H1 (cell line): ENCODE measurements at regions not wholly inside any gene's neighbourhood (a gene's known extent, or its start where the extent isn't known, plus 50 kb on each side); places are given as distances from the start of the nearest gene placed in this dataset.

ENCODE experiments used
- CTCF ChIA-PET: fragments of 300-600 bp; sonication (Branson Sonifier 250); formaldehyde crosslinking; loops from one replicate; lab custom pipeline; 2021; ENCODE audit not compliant: partially characterized antibody; lab: Charles Lee
- POLR2A ChIA-PET: fragments of 300-600 bp; sonication (Branson Sonifier 250); formaldehyde crosslinking; loops from one replicate; lab custom pipeline; 2021; ENCODE audit warnings: inconsistent platforms; ENCODE audit not compliant: partially characterized antibody; lab: Charles Lee
- DNase-seq, 2 experiments: peaks; one replicate each; pipeline versions ENCODE4 v3.0.0 to v3.0.0-alpha.2; 2010 to 2022; ENCODE audit warnings: low spot score in 2 of 2, low read depth in 1 of 2, mixed read lengths in 1 of 2
- FAIRE-seq: peaks from 2 replicates; lab custom pipeline; 2011; peaks lifted over from hg19 to GRCh38; lab: Jason Lieb, UNC
- H2AFZ ChIP-seq: 2 replicates; pipeline ENCODE4 v1.8.1; 2012; ENCODE audit warnings: low read length, inconsistent platforms
- H2AK5ac ChIP-seq: 2 replicates; pipeline ENCODE4 v1.6.1; 2013; ENCODE audit warnings: low read depth, low read length
- H2BK120ac ChIP-seq: replicated peaks from 2 replicates; pipeline ENCODE3; 2013; ENCODE audit warnings: low read depth, low read length, inconsistent platforms
- H2BK12ac ChIP-seq: 2 replicates; pipeline ENCODE4 v1.6.1; 2013; ENCODE audit warnings: low read depth, low read length
- H2BK15ac ChIP-seq: 2 replicates; pipeline ENCODE4 v1.6.1; 2013; ENCODE audit warnings: low read length
- H2BK20ac ChIP-seq: 2 replicates; pipeline ENCODE4 v1.6.1; 2013; ENCODE audit warnings: low read length
- H2BK5ac ChIP-seq: 2 replicates; pipeline ENCODE4 v1.6.1; 2013; ENCODE audit warnings: low read depth, low read length
- H3K14ac ChIP-seq: 2 replicates; pipeline ENCODE4 v1.6.1; 2013; ENCODE audit warnings: inconsistent platforms; ENCODE audit not compliant: insufficient read length
- H3K18ac ChIP-seq: 2 replicates; pipeline ENCODE4 v1.6.1; 2013; ENCODE audit warnings: low read length; ENCODE audit errors: extremely low read depth
- H3K23ac ChIP-seq: 2 replicates; pipeline ENCODE4 v1.6.1; 2013; ENCODE audit warnings: inconsistent platforms; ENCODE audit not compliant: insufficient read length
- H3K23me2 ChIP-seq: 2 replicates; pipeline ENCODE4 v1.6.1; 2013; ENCODE audit warnings: low read depth, low read length
- H3K27ac ChIP-seq: 2 replicates; pipeline ENCODE4 v1.6.1; 2011; ENCODE audit warnings: low read depth, low read length, inconsistent platforms
- H3K27me3 ChIP-seq, 4 experiments: replicated peaks in 1 of 4; 1 replicate in 1 of 4; 2 replicates in 3 of 4; pipeline versions ENCODE4 v1.6.1 to v1.8.1; 2011 to 2013; ENCODE audit warnings: low read length in 3 of 4, mild to moderate bottlenecking in 3 of 4, inconsistent platforms in 2 of 4, mixed read lengths in 2 of 4, moderate library complexity in 1 of 4; ENCODE audit not compliant: control insufficient read depth in 3 of 4, insufficient read depth in 3 of 4; ENCODE audit errors: extremely low read depth in 1 of 4
- H3K36me3 ChIP-seq, 4 experiments: 2 replicates each; pipeline versions ENCODE4 v1.6.1 to v1.8.1; 2011 to 2013; ENCODE audit warnings: mild to moderate bottlenecking in 4 of 4, low read length in 3 of 4, moderate library complexity in 2 of 4, control low read depth in 1 of 4, inconsistent platforms in 1 of 4; ENCODE audit not compliant: insufficient read depth in 4 of 4, control insufficient read depth in 2 of 4
- H3K4ac ChIP-seq: replicated peaks from 2 replicates; pipeline ENCODE3; 2013; ENCODE audit warnings: low read length, low read depth, mixed read lengths, inconsistent platforms; ENCODE audit not compliant: insufficient read length
- H3K4me1 ChIP-seq, 4 experiments: replicated peaks in 1 of 4; 1 replicate in 1 of 4; 2 replicates in 3 of 4; pipeline versions ENCODE4 v1.6.1 to v1.8.1; 2011 to 2013; ENCODE audit warnings: low read length in 3 of 4, inconsistent platforms in 2 of 4, mixed read lengths in 1 of 4; ENCODE audit not compliant: insufficient read depth in 4 of 4, control insufficient read depth in 3 of 4
- H3K4me2 ChIP-seq, 2 experiments: 2 replicates each; pipeline versions ENCODE4 v1.6.1 to v1.8.1; 2011 to 2013; ENCODE audit warnings: low read depth in 2 of 2, low read length in 2 of 2, control low read depth in 1 of 2, inconsistent platforms in 1 of 2, mild to moderate bottlenecking in 1 of 2; ENCODE audit not compliant: insufficient read depth in 1 of 2
- H3K4me3 ChIP-seq, 4 experiments: fragments of 200-600, 300-600 bp in 1 of 4; sonication (generic), shearing (Covaris generic), sonication (Bioruptor Twin) in 1 of 4; 2 replicates each; pipeline versions ENCODE4 v1.5.1 to v1.8.1; 2011 to 2016; ENCODE audit warnings: low read length in 4 of 4, low read depth in 3 of 4, control low read depth in 2 of 4, inconsistent platforms in 2 of 4, mild to moderate bottlenecking in 2 of 4, mixed read lengths in 1 of 4, moderate library complexity in 1 of 4; ENCODE audit not compliant: insufficient read depth in 2 of 4; ENCODE audit errors: extremely low read depth in 1 of 4
- H3K56ac ChIP-seq: replicated peaks from 2 replicates; pipeline ENCODE3; 2013; ENCODE audit warnings: low read depth, mild to moderate bottlenecking, mixed read lengths, low read length, inconsistent platforms; ENCODE audit not compliant: insufficient read length
- H3K79me1 ChIP-seq: 2 replicates; pipeline ENCODE4 v1.6.1; 2013; ENCODE audit warnings: low read depth, low read length, control low read depth
- H3K79me2 ChIP-seq, 2 experiments: 2 replicates each; pipeline versions ENCODE4 v1.6.1 to v1.8.1; 2012 to 2013; ENCODE audit warnings: low read length in 2 of 2, mild to moderate bottlenecking in 2 of 2, inconsistent platforms in 1 of 2; ENCODE audit not compliant: insufficient read depth in 2 of 2, control insufficient read depth in 1 of 2
- H3K9ac ChIP-seq, 4 experiments: replicated peaks in 1 of 4; 1 replicate in 1 of 4; 2 replicates in 3 of 4; pipeline versions ENCODE4 v1.6.1 to v1.8.1; 2011 to 2013; ENCODE audit warnings: low read depth in 3 of 4, low read length in 3 of 4, control low read depth in 2 of 4, mild to moderate bottlenecking in 2 of 4, moderate library complexity in 2 of 4, inconsistent platforms in 1 of 4; ENCODE audit errors: extremely low read depth in 1 of 4
- H3K9me3 ChIP-seq, 2 experiments: 2 replicates each; pipeline versions ENCODE4 v1.6.1 to v1.8.1; 2012 to 2013; ENCODE audit warnings: mild to moderate bottlenecking in 2 of 2, moderate library complexity in 2 of 2, control low read depth in 1 of 2, inconsistent platforms in 1 of 2, low read depth in 1 of 2, low read length in 1 of 2, mixed read lengths in 1 of 2; ENCODE audit not compliant: insufficient read depth in 2 of 2
- H4K20me1 ChIP-seq, 2 experiments: replicated peaks in 1 of 2; 2 replicates each; pipeline versions ENCODE3 to v1.8.1; 2011 to 2013; ENCODE audit warnings: inconsistent platforms in 2 of 2, low read length in 2 of 2, mild to moderate bottlenecking in 1 of 2; ENCODE audit not compliant: insufficient read depth in 2 of 2, control insufficient read depth in 1 of 2
- H4K5ac ChIP-seq: 2 replicates; pipeline ENCODE4 v1.6.1; 2013; ENCODE audit warnings: low read length, low read depth, mixed read lengths, inconsistent platforms; ENCODE audit not compliant: insufficient read length
- H4K8ac ChIP-seq: 2 replicates; pipeline ENCODE4 v1.8.0; 2013; ENCODE audit warnings: mild to moderate bottlenecking, moderate library complexity, low read length, inconsistent platforms; ENCODE audit not compliant: insufficient read depth; ENCODE audit errors: extremely low read depth
- H4K91ac ChIP-seq: replicated peaks from 2 replicates; pipeline ENCODE3; 2013; ENCODE audit warnings: low read length, mixed read lengths, inconsistent platforms; ENCODE audit not compliant: insufficient read length
- BACH1 ChIP-seq: IDR thresholded peaks from 2 replicates; pipeline ENCODE4 v1.6.1; 2012; ENCODE audit warnings: low read length, improper control_type of control experiment
- BRCA1 ChIP-seq: IDR thresholded peaks from 2 replicates; pipeline ENCODE4 v1.6.1; 2012; ENCODE audit warnings: low read depth, low read length, improper control_type of control experiment
- CHD1 ChIP-seq: IDR thresholded peaks from 2 replicates; pipeline ENCODE4 v1.6.1; 2012; ENCODE audit warnings: low read depth, low read length, improper control_type of control experiment
- CREB1 ChIP-seq: IDR thresholded peaks from 2 replicates; pipeline ENCODE4 v1.6.1; 2012; ENCODE audit warnings: inconsistent platforms
- JUN ChIP-seq: IDR thresholded peaks from 2 replicates; pipeline ENCODE4 v1.6.1; 2011; ENCODE audit warnings: low read depth, mild to moderate bottlenecking, improper control_type of control experiment, low read length
- NANOG ChIP-seq: IDR thresholded peaks from 2 replicates; pipeline ENCODE4 v1.6.1; 2011; ENCODE audit warnings: low read length, low read depth, mild to moderate bottlenecking, inconsistent platforms; ENCODE audit not compliant: insufficient read depth, poor library complexity, severe bottlenecking
- NRF1 ChIP-seq: IDR thresholded peaks from 2 replicates; pipeline ENCODE4 v1.6.1; 2011; ENCODE audit warnings: mild to moderate bottlenecking, low read depth, low read length, improper control_type of control experiment
- SIX5 ChIP-seq: IDR thresholded peaks from 2 replicates; pipeline ENCODE4 v1.6.1; 2011; ENCODE audit warnings: mild to moderate bottlenecking, low read depth, low read length
- TAF7 ChIP-seq: optimal IDR thresholded peaks from 2 replicates; pipeline ENCODE3; 2011; ENCODE audit warnings: low read depth, mild to moderate bottlenecking, inconsistent platforms, low read length, moderate library complexity, borderline replicate concordance
- WGBS, 2 experiments: shearing (Covaris generic) in 1 of 2; methylation state at CpG; one replicate each; pipeline versions ENCODE4 v1.1.6 to v1.1.7; 2013 to 2015; ENCODE audit warnings: low lambda C conversion rate in 2 of 2, mixed read lengths in 2 of 2, inconsistent platforms in 1 of 2, low coverage in 1 of 2, missing lambda C conversion rate in 1 of 2; ENCODE audit not compliant: insufficient replicate concordance in 2 of 2, insufficient coverage in 1 of 2, insufficient read length in 1 of 2; ENCODE audit errors: extremely low coverage in 1 of 2, missing lambda C conversion rate in 1 of 2; 5-methylcytosine and 5-hydroxymethylcytosine counted together
- TF ChIP-seq, protein P1 (sequence below), 3 experiments: IDR thresholded peaks; 1 replicate in 2 of 3; 2 replicates in 1 of 3; pipeline versions ENCODE4 v1.5.1 to v1.6.1; 2011; ENCODE audit warnings: low read length in 3 of 3, mild to moderate bottlenecking in 3 of 3, inconsistent platforms in 2 of 3, low read depth in 1 of 3, moderate library complexity in 1 of 3; ENCODE audit not compliant: insufficient read depth in 1 of 3; ENCODE audit errors: control extremely low read depth in 1 of 3
- TF ChIP-seq, protein P2 (sequence below): IDR thresholded peaks from 2 replicates; pipeline ENCODE4 v1.6.1; 2012; ENCODE audit warnings: inconsistent platforms

DNA sequence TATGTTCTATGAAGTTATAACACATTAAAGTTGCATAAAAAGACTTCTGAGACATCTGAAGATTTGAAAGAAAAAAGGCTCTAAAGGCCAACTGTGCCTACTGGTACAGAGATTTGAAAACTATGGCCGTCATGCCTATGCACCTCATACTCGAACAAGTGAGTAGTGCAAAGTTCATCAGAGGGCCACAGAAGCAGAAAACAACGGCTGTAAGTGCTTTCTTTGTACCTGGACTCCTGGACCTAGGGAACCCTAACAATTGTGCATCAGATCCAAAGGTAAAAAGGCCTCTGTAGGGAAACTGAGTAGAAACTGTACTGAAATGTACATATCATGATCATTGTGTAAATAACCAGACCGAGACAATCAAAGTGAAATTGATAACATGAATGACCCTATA lies 230.4 kb upstream of the CHST9 start:
- H3K18ac ChIP-seq, result no peak overlapping the region
- H3K4me2 ChIP-seq, result no peak overlapping the region
- no peak overlapping the region for H3K4ac ChIP-seq
- H2BK120ac ChIP-seq, result no peak overlapping the region
- H2BK12ac ChIP-seq, result no peak overlapping the region
- H3K56ac ChIP-seq, result no peak overlapping the region
- H3K79me1 ChIP-seq, result no peaks in the 10 kb centered on the region
- no peak overlapping the region for H2BK15ac ChIP-seq
- peaks cover 0 to 4% (median 3%) of the 10 kb centered on the region in 4 experiments; a peak in 3 of 7 replicates for H3K4me1 ChIP-seq
- no peak overlapping the region for H3K23ac ChIP-seq
- H3K9me3 ChIP-seq, result no peaks in the 10 kb centered on the region
- POLR2A ChIA-PET, result no interaction called here
- H4K8ac ChIP-seq, result no peak overlapping the region
- no peaks in the 10 kb centered on the region for H3K36me3 ChIP-seq
- H2BK5ac ChIP-seq, result no peak overlapping the region
- H3K9ac ChIP-seq, result no peak overlapping the region
- no peak overlapping the region for H3K27ac ChIP-seq
- no peaks in the 10 kb centered on the region for H3K23me2 ChIP-seq
- FAIRE-seq, result no peak
- DNase-seq, result no peak
- H2BK20ac ChIP-seq, result no peak overlapping the region
- H3K79me2 ChIP-seq, result no peaks in the 10 kb centered on the region
- no peaks in the 10 kb centered on the region for H4K20me1 ChIP-seq
- no peak overlapping the region for H4K5ac ChIP-seq
- no peak overlapping the region for H3K4me3 ChIP-seq
- 80% methylated on average over 4 of the region's 4 CpGs; no CpG with 5 or more reads in 1 of the 2 experiments for WGBS, 2 experiments
- H3K27me3 ChIP-seq, result no peaks in the 10 kb centered on the region
- H4K91ac ChIP-seq, result no peak overlapping the region
- H3K14ac ChIP-seq, result no peak overlapping the region
- no peak overlapping the region for H2AFZ ChIP-seq
- H2AK5ac ChIP-seq, result no peak overlapping the region
- CTCF ChIA-PET, result interaction anchor here (0.8 to 1.6 kb wide), 3 partner anchors 12 to 45 kb away, joined by 3 to 4 read pairs (median 3); no protein-coding TSS in a partner anchor
- TF ChIP-seq CREB1, result no peak
- TF ChIP-seq BACH1, result no peak
- no peak for TF ChIP-seq TAF7
- TF ChIP-seq NANOG, result no peak
- TF ChIP-seq BRCA1, result no peak
- no peak for TF ChIP-seq NRF1
- no peak for TF ChIP-seq CHD1
- TF ChIP-seq, protein P1, sequence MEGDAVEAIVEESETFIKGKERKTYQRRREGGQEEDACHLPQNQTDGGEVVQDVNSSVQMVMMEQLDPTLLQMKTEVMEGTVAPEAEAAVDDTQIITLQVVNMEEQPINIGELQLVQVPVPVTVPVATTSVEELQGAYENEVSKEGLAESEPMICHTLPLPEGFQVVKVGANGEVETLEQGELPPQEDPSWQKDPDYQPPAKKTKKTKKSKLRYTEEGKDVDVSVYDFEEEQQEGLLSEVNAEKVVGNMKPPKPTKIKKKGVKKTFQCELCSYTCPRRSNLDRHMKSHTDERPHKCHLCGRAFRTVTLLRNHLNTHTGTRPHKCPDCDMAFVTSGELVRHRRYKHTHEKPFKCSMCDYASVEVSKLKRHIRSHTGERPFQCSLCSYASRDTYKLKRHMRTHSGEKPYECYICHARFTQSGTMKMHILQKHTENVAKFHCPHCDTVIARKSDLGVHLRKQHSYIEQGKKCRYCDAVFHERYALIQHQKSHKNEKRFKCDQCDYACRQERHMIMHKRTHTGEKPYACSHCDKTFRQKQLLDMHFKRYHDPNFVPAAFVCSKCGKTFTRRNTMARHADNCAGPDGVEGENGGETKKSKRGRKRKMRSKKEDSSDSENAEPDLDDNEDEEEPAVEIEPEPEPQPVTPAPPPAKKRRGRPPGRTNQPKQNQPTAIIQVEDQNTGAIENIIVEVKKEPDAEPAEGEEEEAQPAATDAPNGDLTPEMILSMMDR (IDR thresholded peaks at IDR 0.05; ENCODE audit: control extremely low read depth in 1 of 3, insufficient read depth in 1 of 3, low read depth in 1 of 3, low read length in 3 of 3), result no peak
- TF ChIP-seq, protein P2, sequence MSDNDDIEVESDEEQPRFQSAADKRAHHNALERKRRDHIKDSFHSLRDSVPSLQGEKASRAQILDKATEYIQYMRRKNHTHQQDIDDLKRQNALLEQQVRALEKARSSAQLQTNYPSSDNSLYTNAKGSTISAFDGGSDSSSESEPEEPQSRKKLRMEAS, result no peak
- no peak for TF ChIP-seq SIX5
- no peak for TF ChIP-seq JUN
